ENCODE measurements at regions not wholly inside any gene's neighbourhood (a gene's known extent, or its start where the extent isn't known, plus 50 kb on each side); places are given as distances from the start of the nearest gene placed in this dataset.
"Not testable (repeated sequence)": the region's sequence is repeated elsewhere in the genome, so short reads cannot be mapped to it uniquely, and the experiment has no call there.

GRCh38 chr19:37303591-37304171 is 67.2 kb upstream of the ZNF527 start:
- Histone ChIP-seq H3K27ac (peak overlapping the region in 1 of 2 donors; percentile 42), H3K4me1 (replicated peaks in 1 of 2) (no peaks in the 10 kb centered on the region), H3K4me3 (peak overlapping the region in 4 of 5 donors; percentile 44 to 73 (median 60))
- in situ Hi-C loops (cut with MboI; ENCODE audit: low pct_unique_long_range_greater_than_20kb in 2 of 9, low sequenced_read_pairs in 9 of 9, unreplicated experiment in 9 of 9), result no loop called here
- 31 to 86% (median 66%) methylated on average over 2 to 20 of the region's 36 CpGs; no CpG with 5 or more reads in 4 of the 10 experiments for WGBS, 10 experiments
- peak in 5 of 8 experiments; percentile 49 to 87 (median 75) for ATAC-seq (replicated peaks in 6 of 8)

GRCh38 chr19:37304190-37304883 is 66.6 kb upstream of the ZNF527 start:
- Histone ChIP-seq H3K4me1 (replicated peaks in 1 of 2) (no peaks in the 10 kb centered on the region), H3K4me3 (peak overlapping the region in 4 of 5 donors; percentile 44 to 73 (median 60)), H3K27ac (peak overlapping the region in 1 of 2 donors; percentile 42)
- in situ Hi-C loops (cut with MboI; ENCODE audit: low pct_unique_long_range_greater_than_20kb in 2 of 9, low sequenced_read_pairs in 9 of 9, unreplicated experiment in 9 of 9), result no loop called here
- peak in 5 of 8 experiments; percentile 81 to 96 (median 86) for ATAC-seq (replicated peaks in 6 of 8)
- WGBS, 10 experiments, result 50 to 80% (median 59%) methylated on average over 1 to 17 of the region's 44 CpGs; no CpG with 5 or more reads in 5 of the 10 experiments

DNA sequence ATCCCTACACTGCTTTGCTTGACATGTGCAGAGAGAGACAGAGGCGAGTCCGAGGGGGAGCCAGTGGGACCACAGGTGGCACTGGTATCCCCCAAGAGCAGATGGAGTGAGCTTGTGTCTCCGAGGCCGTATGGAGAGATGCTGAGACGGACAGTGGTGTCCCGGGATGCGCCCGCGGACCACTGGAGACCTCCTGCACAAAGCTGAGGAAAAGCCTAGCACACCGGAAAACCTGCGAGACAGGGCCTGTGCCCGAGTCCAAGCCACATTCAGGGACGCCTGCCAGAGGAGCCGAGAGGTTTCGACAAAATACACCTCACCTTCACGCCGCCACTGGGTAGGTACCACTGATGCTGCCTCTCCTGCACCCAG is 66.0 kb upstream of the ZNF527 start:
- no peak overlapping the region for H3K4me3 ChIP-seq
- ATAC-seq (replicated peaks in 6 of 8), result no peak
- no peak overlapping the region for H3K27ac ChIP-seq
- in situ Hi-C loops (cut with MboI; ENCODE audit: low pct_unique_long_range_greater_than_20kb in 2 of 9, low sequenced_read_pairs in 9 of 9, unreplicated experiment in 9 of 9), result no loop called here
- 73 to 100% (median 95%) methylated on average over 1 to 4 of the region's 17 CpGs; no CpG with 5 or more reads in 5 of the 10 experiments for WGBS, 10 experiments
- no peaks in the 10 kb centered on the region for H3K4me1 ChIP-seq (replicated peaks in 1 of 2)

DNA sequence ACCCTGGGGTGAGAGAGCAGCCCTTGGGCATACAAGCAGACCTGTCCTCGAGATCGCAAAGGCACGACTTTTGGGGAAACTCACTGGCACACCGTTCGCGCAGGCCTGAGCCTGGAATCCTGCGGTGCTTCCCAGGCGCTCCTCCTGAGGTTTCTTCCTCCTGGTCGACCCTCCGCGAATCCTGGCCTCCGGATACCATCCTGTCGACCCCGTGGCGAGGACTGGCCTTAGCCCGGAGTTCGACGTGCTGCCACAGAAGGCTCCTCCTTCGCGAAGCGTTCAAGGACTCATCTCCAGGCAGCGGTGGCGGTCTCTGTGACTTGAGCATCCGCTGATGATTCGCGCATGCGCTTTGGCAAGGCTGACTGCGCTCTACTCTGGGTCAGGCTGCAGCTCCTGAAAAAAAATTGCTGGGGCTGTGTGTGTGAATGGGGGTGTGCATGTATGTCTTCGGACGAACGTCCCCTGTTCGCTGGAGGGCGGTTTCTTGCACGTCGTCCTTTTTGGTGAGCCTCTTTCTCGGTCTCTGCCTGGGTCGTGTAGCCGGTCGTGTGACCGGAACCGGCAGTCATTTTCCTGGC is 64.4 kb upstream of the ZNF527 start:
- H3K27ac ChIP-seq, result no peak overlapping the region
- 78 to 95% (median 88%) methylated on average over 4 to 29 of the region's 41 CpGs; no CpG with 5 or more reads in 6 of the 10 experiments for WGBS, 10 experiments
- no peaks in the 10 kb centered on the region for H3K4me1 ChIP-seq (replicated peaks in 1 of 2)
- no peak for ATAC-seq (replicated peaks in 6 of 8)
- in situ Hi-C loops (cut with MboI; ENCODE audit: low pct_unique_long_range_greater_than_20kb in 2 of 9, low sequenced_read_pairs in 9 of 9, unreplicated experiment in 9 of 9), result no loop called here
- no peak overlapping the region for H3K4me3 ChIP-seq

GRCh38 chr19:37309834-37310575 is 60.9 kb upstream of the ZNF527 start:
- H3K4me3 ChIP-seq, result no peak overlapping the region
- H3K27ac ChIP-seq, result no peak overlapping the region
- ATAC-seq (replicated peaks in 6 of 8), result no peak
- in situ Hi-C loops (cut with MboI; ENCODE audit: low pct_unique_long_range_greater_than_20kb in 2 of 9, low sequenced_read_pairs in 9 of 9, unreplicated experiment in 9 of 9), result no loop called here
- 43 to 90% (median 66%) methylated on average over 2 to 7 of the region's 7 CpGs for WGBS, 10 experiments
- peaks cover 3 to 4% of the 10 kb centered on the region in 2 donors for H3K4me1 ChIP-seq (replicated peaks in 1 of 2)

- in situ Hi-C loops (cut with MboI; ENCODE audit: low pct_unique_long_range_greater_than_20kb in 2 of 9, low sequenced_read_pairs in 9 of 9, unreplicated experiment in 9 of 9); H3K4me1 ChIP-seq (replicated peaks in 1 of 2): not testable (repeated sequence)
- H3K27ac ChIP-seq, result peak overlapping the region in 1 of 2 donors; percentile 62
- ATAC-seq (replicated peaks in 6 of 8), result peak; percentile 27 to 88 (median 72)
- peak overlapping the region in 4 of 5 donors; percentile 37 to 50 (median 38) for H3K4me3 ChIP-seq
- whole genome bisulfite sequencing, 10 experiments, result 7 to 60% (median 30%) methylated on average over 1 to 12 of the region's 37 CpGs; no CpG with 5 or more reads in 4 of the 10 experiments
Measured at GRCh38 chr19:37312531-37313334, 58.2 kb upstream of the ZNF527 start.

GRCh38 chr19:37313335-37313627 is 57.6 kb upstream of the ZNF527 start:
- H3K27ac ChIP-seq, result no peak overlapping the region
- H3K4me1 ChIP-seq (replicated peaks in 1 of 2), result peaks cover 3 to 4% of the 10 kb centered on the region in 2 donors
- 100% methylated on average over 1 of the region's 1 CpG; no CpG with 5 or more reads in 9 of the 10 experiments for WGBS, 10 experiments
- peak overlapping the region in 3 of 5 donors; percentile 37 to 50 (median 39) for H3K4me3 ChIP-seq
- in situ Hi-C loops (cut with MboI; ENCODE audit: low pct_unique_long_range_greater_than_20kb in 2 of 9, low sequenced_read_pairs in 9 of 9, unreplicated experiment in 9 of 9), result no loop called here
- ATAC-seq (replicated peaks in 6 of 8), result no peak

DNA sequence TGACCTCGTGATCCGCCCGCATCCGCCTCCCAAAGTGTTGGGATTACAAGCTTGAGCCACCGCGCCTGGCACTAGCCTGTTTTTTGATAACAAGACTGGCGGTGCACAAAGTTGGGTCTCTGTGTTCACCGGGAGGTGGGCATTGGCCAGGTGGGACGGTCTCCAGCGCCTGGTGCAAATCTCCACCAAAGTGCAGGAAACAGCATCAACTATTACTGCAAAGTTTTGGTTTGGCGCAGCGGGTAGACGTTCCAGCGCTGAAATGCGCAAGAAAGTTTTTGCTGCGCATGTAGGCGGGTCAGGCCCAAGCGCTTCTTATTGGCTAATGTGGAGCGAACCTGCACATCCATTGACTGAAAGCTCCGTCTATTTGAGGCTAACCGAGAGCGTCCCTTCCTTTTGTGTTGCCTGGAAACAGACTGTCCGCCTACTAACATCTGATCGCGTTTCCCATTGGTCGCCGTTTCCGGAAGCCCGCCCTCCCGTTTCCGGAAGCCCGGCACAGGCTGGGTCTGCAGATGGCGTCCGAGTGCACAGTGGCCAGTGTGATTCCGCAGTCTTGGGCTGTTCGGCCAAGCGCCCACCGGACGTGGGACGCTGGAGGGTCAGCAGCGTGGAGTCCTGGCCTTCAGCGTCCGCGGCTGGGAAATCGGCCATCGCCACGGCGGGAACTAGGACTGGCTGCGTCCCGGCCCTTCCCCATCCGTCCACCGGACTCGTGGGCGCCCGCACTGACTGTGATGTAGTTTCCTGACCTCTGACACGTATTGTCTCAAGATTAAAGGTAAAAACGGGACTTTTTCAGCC is 53.3 kb upstream of the ZNF527 start:
- 0 to 8% (median 0%) methylated on average over 1 to 29 of the region's 57 CpGs; no CpG with 5 or more reads in 1 of the 10 experiments for WGBS, 10 experiments
- Histone ChIP-seq H3K27ac (peak overlapping the region; percentile 83 to 93), H3K4me3 (peak overlapping the region; percentile 71 to 93 (median 83)), H3K4me1 (replicated peaks in 1 of 2) (peaks cover 5 to 19% of the 10 kb centered on the region in 2 donors)
- ATAC-seq (replicated peaks in 6 of 8), result peak; percentile 91 to 99 (median 95)
- in situ Hi-C loops (cut with MboI; ENCODE audit: low pct_unique_long_range_greater_than_20kb in 2 of 9, low sequenced_read_pairs in 9 of 9, unreplicated experiment in 9 of 9), result no loop called here

DNA sequence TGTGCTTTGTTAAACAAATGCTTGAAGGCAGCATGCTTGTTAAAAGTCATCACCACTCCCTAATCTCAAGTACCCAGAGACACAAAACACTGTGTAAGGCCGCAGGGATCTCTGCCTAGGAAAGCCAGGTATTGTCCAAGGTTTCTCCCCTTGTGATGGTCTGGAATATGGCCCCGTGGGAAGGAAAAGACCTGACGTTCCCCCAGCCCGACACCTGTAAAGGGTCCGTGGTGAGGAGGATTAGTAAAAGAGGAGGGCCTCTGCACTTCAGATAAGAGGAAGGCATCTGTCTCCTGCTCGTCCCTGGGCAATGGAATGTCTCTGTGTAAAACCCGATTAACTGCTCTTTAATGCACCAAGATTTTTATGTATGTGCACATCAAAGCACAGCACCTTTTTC is 49.9 kb upstream of the ZNF527 start:
- H3K4me3 ChIP-seq; H3K27ac ChIP-seq; ATAC-seq (replicated peaks in 6 of 8); in situ Hi-C loops (cut with MboI; ENCODE audit: low pct_unique_long_range_greater_than_20kb in 2 of 9, low sequenced_read_pairs in 9 of 9, unreplicated experiment in 9 of 9): not testable (repeated sequence)
- WGBS, 10 experiments, result 53 to 84% (median 79%) methylated on average over 3 to 7 of the region's 7 CpGs; no CpG with 5 or more reads in 5 of the 10 experiments
- peaks cover 5 to 14% of the 10 kb centered on the region in 2 donors for H3K4me1 ChIP-seq (replicated peaks in 1 of 2)
